NT2/D1 (cell line): ENCODE measurements at regions not wholly inside any gene's neighbourhood (a gene's known extent, or its start where the extent isn't known, plus 50 kb on each side); places are given as distances from the start of the nearest gene placed in this dataset.

Experiments
- SUZ12 ChIP-seq: IDR thresholded peaks from 2 replicates; pipeline ENCODE4 v1.6.1; 2011; ENCODE audit not compliant: insufficient read length, insufficient read depth; ENCODE audit errors: extremely low read depth
- YY1 ChIP-seq: IDR thresholded peaks from 2 replicates; pipeline ENCODE4 v1.6.1; 2011; ENCODE audit not compliant: insufficient read length, insufficient read depth
- ZNF274 ChIP-seq: IDR thresholded peaks from 2 replicates; pipeline ENCODE4 v1.6.1; 2011; ENCODE audit warnings: mild to moderate bottlenecking, low read depth, low read length

DNA sequence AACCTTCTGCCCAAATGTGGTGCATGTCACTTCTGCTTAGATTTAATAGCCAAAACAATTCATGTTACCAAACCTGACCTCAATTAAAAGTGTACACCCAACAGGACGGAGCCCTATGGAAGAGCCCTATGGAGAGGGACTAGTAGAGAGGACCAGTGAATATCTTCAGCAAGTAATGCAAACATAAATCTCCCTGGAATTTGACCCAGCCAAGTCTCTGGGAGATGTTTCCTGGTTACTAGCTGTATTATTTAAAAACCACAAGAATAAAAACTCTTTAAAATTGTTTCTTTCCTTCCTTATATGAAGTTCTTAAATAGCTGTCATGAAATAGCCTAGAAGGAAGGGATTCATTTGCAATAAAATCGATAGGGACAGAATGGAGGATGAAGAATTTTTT lies 255.8 kb downstream of the CDH11 start:
- TF ChIP-seq ZNF274 (no peak), YY1 (no peak), SUZ12 (no peak)
